ENCODE measurements at regions not wholly inside any gene's neighbourhood (a gene's known extent, or its start where the extent isn't known, plus 50 kb on each side); places are given as distances from the start of the nearest gene placed in this dataset.

DNA sequence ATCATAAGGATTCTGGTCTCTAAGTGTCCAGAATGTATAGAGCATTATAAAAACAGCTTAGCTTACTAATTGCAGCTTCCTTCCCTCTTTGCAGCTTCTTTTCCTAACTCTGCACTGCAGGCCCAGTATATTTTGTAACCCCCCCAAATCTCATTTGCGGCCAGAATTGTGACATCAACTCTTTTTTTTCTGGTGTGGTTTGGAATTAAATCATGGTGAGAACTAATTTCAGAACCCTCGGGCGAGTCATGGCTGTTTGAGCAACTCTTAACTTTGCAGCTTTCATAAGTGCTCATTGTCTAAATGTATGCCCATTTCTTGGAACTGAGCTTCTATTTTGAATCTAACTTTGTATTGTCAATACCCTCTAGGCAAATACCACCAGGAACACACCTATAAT lies 187.4 kb downstream of the CYYR1 start:
- Mint-ChIP-seq H3K4me3 (no peak overlapping the region), H3K36me3 (no peaks in the 10 kb centered on the region), H3K9me3 (no peaks in the 10 kb centered on the region), H3K27me3 (peaks cover 2% of the 10 kb centered on the region), H3K4me1 (ENCODE audit: low read depth) (no peaks in the 10 kb centered on the region), H3K27ac (no peak overlapping the region)
- POLR2A ChIA-PET: no interaction called here
- DNase-seq: no peak
- intact Hi-C loops (cut with micrococcal nuclease): no loop called here
- CTCF ChIA-PET: no interaction called here

- H3K4me3 Mint-ChIP-seq: no peak overlapping the region
- H3K36me3 Mint-ChIP-seq: no peaks in the 10 kb centered on the region
- ChIA-PET CTCF (no interaction called here), POLR2A (no interaction called here)
- no peaks in the 10 kb centered on the region for H3K9me3 Mint-ChIP-seq
- DNase-seq: no peak
- H3K27ac Mint-ChIP-seq: no peak overlapping the region
- intact Hi-C loops (cut with micrococcal nuclease): no loop called here
- H3K27me3 Mint-ChIP-seq: peaks cover 2% of the 10 kb centered on the region
- H3K4me1 Mint-ChIP-seq (ENCODE audit: low read depth): no peaks in the 10 kb centered on the region
Measured at GRCh38 chr21:26379561-26379960, 193.5 kb downstream of the CYYR1 start.

GRCh38 chr21:26377111-26377694 lies 195.9 kb downstream of the CYYR1 start:
- POLR2A ChIA-PET: no interaction called here
- CTCF ChIA-PET: no interaction called here

GRCh38 chr21:26374817-26375216 lies 198.3 kb downstream of the CYYR1 start:
- DNase-seq: no peak
- CTCF ChIA-PET: no interaction called here

More at GRCh38 chr21:26377111-26377694, 195.9 kb downstream of the CYYR1 start:
- Mint-ChIP-seq H3K27me3 (no peaks in the 10 kb centered on the region), H3K36me3 (no peaks in the 10 kb centered on the region), H3K9me3 (peaks cover 4% of the 10 kb centered on the region), H3K27ac (no peak overlapping the region), H3K4me1 (ENCODE audit: low read depth) (no peaks in the 10 kb centered on the region), H3K4me3 (no peak overlapping the region)
- intact Hi-C loops (cut with micrococcal nuclease): no loop called here
- DNase-seq: no peak

DNA sequence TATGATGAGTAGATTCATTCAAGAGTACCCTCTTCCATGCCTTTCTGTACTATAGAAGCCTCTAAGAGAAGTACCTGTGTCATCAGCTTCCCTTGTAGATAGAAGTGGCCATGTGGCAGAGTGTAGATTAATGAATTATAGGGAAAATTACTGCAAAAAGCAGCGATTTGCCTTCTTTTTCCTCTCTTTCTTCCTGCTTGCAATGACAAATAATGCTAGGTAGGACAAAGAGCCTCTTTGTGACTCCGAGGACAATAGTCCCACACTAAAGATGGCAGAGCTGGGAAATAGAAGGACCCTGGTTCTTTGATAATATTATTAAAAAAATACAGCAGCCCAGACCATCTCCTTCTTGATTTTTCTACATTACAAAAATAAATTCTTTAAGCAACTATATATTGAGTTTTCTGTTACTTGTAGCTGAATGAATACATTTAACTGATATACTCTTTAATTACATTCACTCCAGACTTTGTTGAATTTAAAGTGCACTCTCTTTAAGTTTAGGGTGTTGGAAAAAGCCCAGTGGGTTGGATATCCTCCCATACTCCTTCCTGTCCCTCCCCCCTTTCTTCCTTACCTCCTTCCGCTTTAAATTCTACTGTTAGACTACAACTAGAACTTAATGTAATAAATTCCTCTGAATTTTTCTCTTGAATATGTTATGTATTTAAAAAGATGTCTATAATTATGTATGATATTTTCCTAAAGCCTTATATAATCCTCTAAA lies 198.2 kb upstream of the APP start:
- Mint-ChIP-seq H3K36me3 (no peaks in the 10 kb centered on the region), H3K4me1 (ENCODE audit: low read depth) (no peaks in the 10 kb centered on the region), H3K27ac (no peak overlapping the region), H3K4me3 (no peak overlapping the region), H3K27me3 (no peaks in the 10 kb centered on the region), H3K9me3 (peaks cover 1% of the 10 kb centered on the region)
- no peak for DNase-seq
- POLR2A ChIA-PET: no interaction called here
- intact Hi-C loops (cut with micrococcal nuclease): no loop called here
- CTCF ChIA-PET: no interaction called here

More at GRCh38 chr21:26374817-26375216, 198.3 kb downstream of the CYYR1 start:
- H3K4me3 Mint-ChIP-seq: no peak overlapping the region
- no peak overlapping the region for H3K27ac Mint-ChIP-seq
- no peaks in the 10 kb centered on the region for H3K4me1 Mint-ChIP-seq (ENCODE audit: low read depth)
- no peaks in the 10 kb centered on the region for H3K27me3 Mint-ChIP-seq
- POLR2A ChIA-PET: no interaction called here
- H3K9me3 Mint-ChIP-seq: peaks cover 4% of the 10 kb centered on the region
- intact Hi-C loops (cut with micrococcal nuclease): no loop called here
- H3K36me3 Mint-ChIP-seq: no peaks in the 10 kb centered on the region

DNA sequence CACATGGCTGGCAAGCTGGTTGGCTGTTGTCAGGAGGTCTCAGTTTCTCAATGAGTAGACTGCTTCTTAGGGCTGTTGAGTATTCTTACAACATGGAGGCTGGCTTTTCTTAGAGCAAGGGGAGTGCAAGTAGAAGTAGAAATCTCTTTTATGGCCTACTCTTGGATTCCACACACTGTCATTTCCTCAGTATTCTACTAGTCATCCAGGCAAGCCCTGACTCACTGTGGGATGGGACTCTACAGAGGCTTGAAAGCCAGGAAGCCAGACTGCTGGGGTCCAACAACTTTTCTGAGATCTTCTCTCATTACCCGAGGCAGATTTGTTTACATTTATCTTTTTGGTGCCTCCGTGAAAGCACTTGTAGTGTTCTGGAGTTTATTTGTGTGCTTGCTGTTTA lies 196.2 kb upstream of the APP start:
- Mint-ChIP-seq H3K4me3 (no peak overlapping the region), H3K9me3 (no peaks in the 10 kb centered on the region), H3K4me1 (ENCODE audit: low read depth) (no peaks in the 10 kb centered on the region), H3K36me3 (no peaks in the 10 kb centered on the region), H3K27ac (no peak overlapping the region), H3K27me3 (no peaks in the 10 kb centered on the region)
- intact Hi-C loops (cut with micrococcal nuclease): no loop called here
- POLR2A ChIA-PET: no interaction called here
- DNase-seq: no peak
- CTCF ChIA-PET: no interaction called here

- no peaks in the 10 kb centered on the region for H3K36me3 Mint-ChIP-seq
- no peak overlapping the region for H3K27ac Mint-ChIP-seq
- H3K4me1 Mint-ChIP-seq (ENCODE audit: low read depth): no peaks in the 10 kb centered on the region
- intact Hi-C loops (cut with micrococcal nuclease): no loop called here
- ChIA-PET CTCF (no interaction called here), POLR2A (no interaction called here)
- no peak for DNase-seq
- H3K4me3 Mint-ChIP-seq: no peak overlapping the region
- H3K27me3 Mint-ChIP-seq: no peaks in the 10 kb centered on the region
- H3K9me3 Mint-ChIP-seq: no peaks in the 10 kb centered on the region
Measured at GRCh38 chr21:26365849-26366248, 195.3 kb upstream of the APP start.

DNA sequence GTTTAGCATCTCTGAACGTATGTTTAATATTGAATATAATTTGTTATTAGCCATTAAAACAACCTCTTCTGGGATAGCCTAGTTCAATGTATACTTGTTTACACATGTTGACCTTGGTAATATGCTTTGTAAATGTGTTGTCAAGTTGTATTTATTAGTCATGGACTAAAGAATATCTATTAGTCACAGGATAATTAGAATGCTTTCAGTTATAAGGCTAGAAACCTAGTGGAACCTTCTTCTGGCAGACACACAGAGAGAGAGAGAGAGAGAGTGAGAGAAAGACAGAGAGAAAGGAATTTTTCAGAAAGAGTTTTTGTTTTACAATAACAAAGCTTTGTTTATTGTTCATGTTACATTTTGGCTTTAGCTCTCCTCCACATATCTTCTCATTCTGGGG lies 181.1 kb upstream of the APP start:
- intact Hi-C loops (cut with micrococcal nuclease): no loop called here
- DNase-seq: no peak
- peaks cover 3% of the 10 kb centered on the region for H3K9me3 Mint-ChIP-seq
- no peaks in the 10 kb centered on the region for H3K36me3 Mint-ChIP-seq
- H3K27ac Mint-ChIP-seq: no peak overlapping the region
- no peak overlapping the region for H3K4me3 Mint-ChIP-seq
- H3K27me3 Mint-ChIP-seq: no peaks in the 10 kb centered on the region
- no peaks in the 10 kb centered on the region for H3K4me1 Mint-ChIP-seq (ENCODE audit: low read depth)
- ChIA-PET CTCF (no interaction called here), POLR2A (no interaction called here)

DNA sequence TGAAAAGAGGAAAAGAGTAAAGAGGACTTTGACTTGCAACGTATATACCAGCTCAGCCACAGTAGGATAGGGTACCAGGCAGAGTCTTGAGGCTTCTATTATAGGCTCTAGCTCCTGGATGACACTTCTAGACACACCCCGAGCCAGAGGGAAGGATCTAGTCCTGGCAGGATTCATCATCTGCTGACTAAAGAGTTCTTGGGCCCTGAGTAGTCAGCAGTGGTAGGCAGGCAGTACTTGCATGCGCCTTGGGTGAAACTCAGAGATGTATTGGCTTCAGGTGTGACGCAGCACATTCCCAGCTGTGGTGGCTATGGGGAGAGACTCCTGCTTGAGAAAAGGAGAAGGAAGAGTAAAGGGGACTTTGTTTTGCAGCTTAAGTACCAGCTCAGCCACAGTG lies 162.3 kb upstream of the APP start:
- POLR2A ChIA-PET: no interaction called here
- CTCF ChIA-PET: no interaction called here
- intact Hi-C loops (cut with micrococcal nuclease): no loop called here

DNA sequence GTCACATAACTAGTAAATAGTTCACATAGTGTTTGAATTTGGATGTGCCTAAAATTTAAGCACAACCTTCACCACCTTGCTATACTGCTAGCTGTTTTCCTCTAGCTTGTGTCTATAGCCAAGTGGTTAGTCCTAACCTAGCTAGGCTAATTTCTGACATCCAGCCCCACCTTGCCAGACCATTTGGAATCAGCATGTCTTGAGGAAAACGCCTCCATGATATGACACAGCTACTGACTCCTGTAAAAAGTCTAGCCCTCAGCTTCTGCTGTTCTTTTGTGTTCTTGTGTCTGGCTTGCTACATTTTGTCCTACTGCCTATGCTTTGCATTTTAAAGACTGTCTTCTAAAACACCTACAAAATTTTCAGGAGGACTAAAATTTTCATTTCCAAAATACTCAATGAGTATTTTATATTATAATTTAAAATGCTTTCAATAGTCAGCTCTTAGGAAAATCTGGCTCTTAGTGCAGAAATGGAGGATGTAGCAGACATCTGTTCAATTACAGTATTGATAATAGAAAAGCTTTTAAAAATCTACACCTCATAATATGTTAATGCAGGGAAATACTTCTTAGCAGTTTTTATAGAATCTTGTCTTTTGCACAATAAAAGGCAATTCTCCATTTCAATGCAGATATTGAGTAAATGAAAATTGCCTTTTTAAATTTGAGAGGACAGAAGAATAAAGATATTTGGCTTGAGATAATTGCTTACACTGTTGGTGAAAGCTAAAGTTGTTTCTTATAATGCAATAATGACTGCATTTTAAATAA lies 160.8 kb upstream of the APP start:
- DNase-seq: no peak
- ChIA-PET POLR2A (no interaction called here), CTCF (no interaction called here)
- intact Hi-C loops (cut with micrococcal nuclease): no loop called here
- Mint-ChIP-seq H3K9me3 (no peaks in the 10 kb centered on the region), H3K27ac (no peak overlapping the region), H3K4me1 (ENCODE audit: low read depth) (no peaks in the 10 kb centered on the region), H3K27me3 (no peaks in the 10 kb centered on the region), H3K36me3 (no peaks in the 10 kb centered on the region), H3K4me3 (no peak overlapping the region)

More for the DNA sequence above, 162.3 kb upstream of the APP start:
- Mint-ChIP-seq H3K36me3 (no peaks in the 10 kb centered on the region), H3K27me3 (no peaks in the 10 kb centered on the region), H3K27ac (no peak overlapping the region), H3K4me3 (no peak overlapping the region), H3K9me3 (no peaks in the 10 kb centered on the region), H3K4me1 (ENCODE audit: low read depth) (no peaks in the 10 kb centered on the region)
- DNase-seq: no peak

- no peak for DNase-seq
- intact Hi-C loops (cut with micrococcal nuclease): no loop called here
- Mint-ChIP-seq H3K9me3 (peaks cover 2% of the 10 kb centered on the region), H3K27ac (no peak overlapping the region), H3K27me3 (no peaks in the 10 kb centered on the region), H3K36me3 (no peaks in the 10 kb centered on the region), H3K4me1 (ENCODE audit: low read depth) (no peaks in the 10 kb centered on the region), H3K4me3 (no peak overlapping the region)
- ChIA-PET POLR2A (no interaction called here), CTCF (no interaction called here)
Measured at GRCh38 chr21:26320596-26320995, 150.0 kb upstream of the APP start.

DNA sequence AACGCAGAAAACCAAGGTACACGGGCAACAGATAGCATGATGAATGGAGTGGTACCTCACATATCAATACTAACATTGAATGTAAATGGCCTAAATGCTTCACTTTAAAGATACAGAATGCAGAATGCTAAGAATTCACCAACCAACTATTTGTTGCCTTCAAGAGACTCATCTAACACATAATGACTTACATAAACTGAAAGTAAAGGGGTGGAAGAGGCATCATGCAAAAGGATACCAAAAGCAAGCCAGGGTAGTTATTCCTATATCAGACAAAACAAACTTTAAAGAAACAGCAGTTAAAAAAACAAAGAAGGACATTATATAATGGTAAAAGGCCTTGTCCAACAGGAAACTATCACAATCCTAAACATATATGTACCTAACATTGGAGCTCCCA lies 137.1 kb upstream of the APP start:
- CTCF ChIA-PET: no interaction called here
- no peaks in the 10 kb centered on the region for H3K4me1 Mint-ChIP-seq (ENCODE audit: low read depth)
- POLR2A ChIA-PET: no interaction called here
- H3K27me3 Mint-ChIP-seq: no peaks in the 10 kb centered on the region
- DNase-seq: no peak
- H3K9me3 Mint-ChIP-seq: no peaks in the 10 kb centered on the region
- H3K27ac Mint-ChIP-seq: no peak overlapping the region
- no peaks in the 10 kb centered on the region for H3K36me3 Mint-ChIP-seq
- intact Hi-C loops (cut with micrococcal nuclease): no loop called here
- no peak overlapping the region for H3K4me3 Mint-ChIP-seq

GRCh38 chr21:26297851-26298250 lies 127.3 kb upstream of the APP start:
- intact Hi-C loops (cut with micrococcal nuclease): no loop called here

More at GRCh38 chr21:26297851-26298250, 127.3 kb upstream of the APP start:
- Mint-ChIP-seq H3K4me1 (ENCODE audit: low read depth) (no peaks in the 10 kb centered on the region), H3K27me3 (no peaks in the 10 kb centered on the region), H3K9me3 (peaks cover 11% of the 10 kb centered on the region), H3K36me3 (no peaks in the 10 kb centered on the region), H3K4me3 (no peak overlapping the region), H3K27ac (no peak overlapping the region)
- DNase-seq: no peak
- ChIA-PET POLR2A (no interaction called here), CTCF (no interaction called here)

Measured in activated CD4-positive, alpha-beta memory T cell treated with anti-CD3 and anti-CD28 coated beads for 36 hours (primary cell).